ENCODE measurements at regions not wholly inside any gene's neighbourhood (a gene's known extent, or its start where the extent isn't known, plus 50 kb on each side); places are given as distances from the start of the nearest gene placed in this dataset.
"Not testable (repeated sequence)": the region's sequence is repeated elsewhere in the genome, so short reads cannot be mapped to it uniquely, and the experiment has no call there.

GRCh38 chr9:15113288-15113687, 193.7 kb downstream of the TTC39B start:
- ATAC-seq = no peak

DNA sequence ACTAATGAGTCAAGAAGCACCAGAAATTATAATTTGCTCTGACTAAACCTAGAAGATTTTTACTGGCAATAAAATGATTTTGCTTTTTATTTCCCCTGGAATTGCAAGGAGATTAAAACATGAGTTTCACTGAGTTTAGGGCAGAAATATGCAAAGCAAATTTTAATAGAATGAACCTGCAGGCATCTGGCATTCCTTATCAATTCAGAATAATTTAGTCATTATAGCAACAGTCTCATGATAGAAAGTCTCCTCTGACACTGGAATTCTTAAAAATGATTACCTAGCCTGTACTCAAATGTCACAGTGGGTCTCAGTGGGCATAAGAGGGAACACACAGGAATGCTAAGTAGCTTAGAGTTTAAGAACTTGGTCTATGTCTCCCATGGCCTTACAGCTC, 195.9 kb downstream of the TTC39B start:
- ATAC-seq = no peak

DNA sequence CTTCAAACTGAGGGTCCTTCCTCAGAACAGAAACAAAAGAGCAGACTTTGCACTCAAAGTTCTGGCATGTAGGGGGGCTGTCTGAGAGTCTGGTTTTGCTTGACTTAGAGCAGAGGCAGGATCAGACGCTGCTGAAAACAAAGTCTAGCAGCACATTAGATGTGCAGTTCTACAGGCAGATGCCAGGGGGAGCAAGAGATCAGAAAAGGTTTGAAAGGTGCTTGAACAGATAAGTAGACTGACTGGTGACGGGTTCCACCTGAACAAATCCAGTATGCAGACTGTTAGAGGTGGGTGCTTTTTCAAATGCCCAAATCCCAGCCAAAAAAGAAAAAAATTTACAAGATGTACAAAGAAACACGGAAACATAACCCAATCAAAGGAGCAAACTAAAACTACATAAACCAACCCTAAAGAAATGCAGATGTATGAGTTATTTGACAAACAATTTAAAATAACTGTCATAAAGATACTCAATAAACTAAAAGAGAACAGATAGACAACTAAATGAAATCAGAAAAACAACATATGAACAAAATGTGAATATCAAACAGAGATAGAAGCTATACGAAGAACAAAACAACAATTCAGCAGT, 194.7 kb upstream of the FREM1 start:
- ATAC-seq = peak in 1 of 2 donors; percentile 35

DNA sequence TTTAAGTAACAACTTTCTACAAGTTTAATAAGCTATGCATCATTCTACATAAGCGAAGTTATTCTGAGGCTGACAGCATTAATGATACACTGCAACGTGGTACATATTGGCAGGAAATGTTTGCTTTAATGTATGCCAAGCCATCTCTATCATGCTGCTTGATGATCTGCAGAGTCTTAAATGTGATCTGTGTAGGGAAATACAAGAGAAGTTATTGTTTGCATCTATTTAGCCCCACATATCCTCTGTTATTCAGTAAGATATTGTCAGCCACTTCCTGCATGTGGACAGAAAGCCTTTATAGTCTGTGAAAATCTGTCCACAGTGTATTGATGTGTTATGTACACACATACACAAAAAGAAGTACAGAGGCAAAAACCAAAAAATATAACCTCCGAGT, 193.1 kb upstream of the FREM1 start:
- ATAC-seq = no peak

GRCh38 chr9:15101095-15101494, 190.9 kb upstream of the FREM1 start:
- ATAC-seq = no peak

DNA sequence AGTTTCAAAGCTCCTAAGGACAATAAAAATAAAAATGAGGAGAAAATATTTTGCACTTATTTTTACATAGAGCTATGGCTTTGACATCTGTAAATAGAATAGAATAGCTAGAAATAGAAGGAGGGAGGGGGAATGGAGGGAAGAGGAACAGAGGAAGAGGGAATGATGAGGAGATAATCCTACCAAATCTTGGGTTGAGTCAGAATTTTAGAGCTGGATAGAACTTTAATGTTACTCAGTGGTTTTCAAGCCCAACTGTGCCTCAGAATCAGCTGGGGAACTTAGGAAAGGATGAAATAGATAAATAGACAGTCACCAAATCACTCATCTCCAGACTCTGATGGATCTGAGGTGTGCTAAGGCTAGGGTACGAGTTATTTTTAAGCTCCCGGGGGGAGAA, 190.3 kb upstream of the FREM1 start:
- no peak for ATAC-seq

GRCh38 chr9:15096972-15097371, 186.7 kb upstream of the FREM1 start:
- no peak for ATAC-seq

GRCh38 chr9:15086778-15087324, 176.6 kb upstream of the FREM1 start:
- no peak for ATAC-seq

DNA sequence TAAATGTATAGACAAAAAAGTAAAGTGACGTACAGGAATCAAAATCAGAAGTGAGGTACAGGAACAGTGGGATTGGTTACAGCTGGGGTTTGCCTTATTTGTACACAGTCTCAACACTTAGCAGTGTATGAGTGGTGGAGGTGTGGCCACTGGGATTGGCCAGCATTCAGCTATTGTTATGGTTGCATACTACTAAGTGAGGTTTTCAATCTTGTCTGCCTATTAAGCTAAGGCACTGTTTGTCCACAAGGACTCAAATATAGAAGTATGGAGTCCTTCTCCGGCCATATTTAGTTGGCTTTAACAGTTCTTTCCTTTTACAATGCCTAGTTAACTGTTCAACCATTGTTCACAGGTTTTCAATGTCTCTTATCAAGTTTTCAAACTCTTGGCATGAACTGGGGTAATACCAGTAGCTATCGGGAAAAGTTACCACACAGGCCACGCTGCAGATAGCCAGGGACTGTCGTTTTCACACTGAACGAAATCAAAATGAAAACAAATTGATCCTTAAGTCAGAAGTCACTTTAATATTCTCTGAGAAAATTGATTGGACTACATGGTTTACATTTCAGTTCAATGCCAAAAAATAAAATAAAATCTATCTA, 176.0 kb upstream of the FREM1 start:
- no peak for ATAC-seq

GRCh38 chr9:15081021-15081753, 171.0 kb upstream of the FREM1 start:
- no peak for ATAC-seq

DNA sequence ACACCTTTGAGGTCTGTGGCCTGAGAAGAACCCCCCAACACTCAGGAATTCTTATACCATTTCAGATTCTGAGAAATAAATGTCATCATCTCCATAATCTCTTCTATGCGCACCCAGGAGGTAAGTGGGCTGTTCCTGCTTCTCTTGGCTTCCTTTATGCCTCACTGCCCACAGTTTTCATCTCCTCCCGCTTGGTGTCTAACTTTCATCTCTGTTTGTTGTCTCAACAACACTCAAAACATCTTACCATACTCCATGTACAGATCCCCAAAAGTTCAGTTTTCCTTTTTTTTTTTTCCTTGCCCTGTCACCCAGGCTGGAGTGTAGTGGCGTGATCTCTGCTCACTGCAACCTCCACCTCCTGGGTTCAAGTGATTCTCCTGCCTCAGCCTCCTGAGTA, 170.2 kb upstream of the FREM1 start:
- no peak for ATAC-seq

- ATAC-seq = no peak
These were observed 169.8 kb upstream of the FREM1 start for GRCh38 chr9:15079989-15080388.

DNA sequence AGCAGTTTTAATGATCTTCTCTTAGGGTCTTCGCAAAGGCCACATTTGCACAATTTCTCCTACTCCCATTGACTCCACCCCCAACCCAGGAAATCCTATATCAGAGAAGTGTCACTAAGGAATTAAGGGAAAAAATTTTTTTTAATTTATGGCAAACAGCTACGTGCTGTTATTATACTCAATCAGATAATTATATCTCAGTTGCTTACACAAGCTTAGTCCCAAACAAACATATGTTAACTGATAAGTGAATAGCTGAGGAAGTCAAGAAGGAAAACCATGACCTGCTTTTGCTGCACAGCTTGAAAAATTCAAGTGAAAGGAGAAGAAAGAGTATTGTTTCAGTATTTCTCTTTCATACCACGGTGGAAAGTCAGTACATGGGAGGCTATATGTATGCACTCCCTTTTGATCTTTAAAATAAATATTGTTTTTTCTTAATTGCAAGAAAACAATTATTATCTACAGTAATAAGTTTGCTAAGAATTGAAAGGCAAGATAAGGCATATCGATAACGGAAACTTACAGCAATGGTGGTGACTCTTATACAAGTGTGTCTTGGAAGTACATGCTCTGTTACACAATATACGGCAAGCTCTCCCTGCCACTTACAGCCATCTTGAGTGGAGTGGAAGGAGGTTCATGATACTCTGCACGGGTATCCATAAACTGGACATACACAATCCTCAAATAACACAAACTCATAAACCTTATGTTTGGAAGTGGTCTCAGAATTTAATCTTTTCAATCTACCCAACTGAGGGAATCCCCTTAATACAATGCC, 167.9 kb upstream of the FREM1 start:
- ATAC-seq = no peak

GRCh38 chr9:15073620-15074019, 163.4 kb upstream of the FREM1 start:
- ATAC-seq = no peak

GRCh38 chr9:15070716-15071115, 160.5 kb upstream of the FREM1 start:
- ATAC-seq = no peak

GRCh38 chr9:15069106-15069505, 158.9 kb upstream of the FREM1 start:
- no peak for ATAC-seq

- ATAC-seq = no peak
These were observed 158.0 kb upstream of the FREM1 start for GRCh38 chr9:15068261-15068660.

- ATAC-seq = no peak
These were observed 148.8 kb upstream of the FREM1 start for GRCh38 chr9:15059003-15059402.

DNA sequence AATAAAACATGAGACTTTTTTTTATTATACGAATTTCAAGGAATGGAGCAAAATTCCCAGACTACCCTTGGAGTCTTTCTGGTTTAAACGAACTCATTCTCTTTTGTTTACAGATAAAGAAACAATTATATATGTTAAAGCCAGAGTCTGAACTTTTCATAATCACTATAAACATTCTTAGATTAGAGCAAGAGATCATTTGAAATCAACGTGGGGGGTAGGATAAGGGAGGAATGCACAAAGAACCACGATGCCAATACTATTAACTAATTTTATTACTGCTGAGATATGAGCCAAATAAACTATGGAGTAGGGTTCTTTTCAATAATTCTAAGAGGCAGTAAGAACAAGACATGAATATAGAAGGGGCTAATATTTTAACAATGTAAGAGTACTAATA, 148.0 kb upstream of the FREM1 start:
- ATAC-seq = no peak

DNA sequence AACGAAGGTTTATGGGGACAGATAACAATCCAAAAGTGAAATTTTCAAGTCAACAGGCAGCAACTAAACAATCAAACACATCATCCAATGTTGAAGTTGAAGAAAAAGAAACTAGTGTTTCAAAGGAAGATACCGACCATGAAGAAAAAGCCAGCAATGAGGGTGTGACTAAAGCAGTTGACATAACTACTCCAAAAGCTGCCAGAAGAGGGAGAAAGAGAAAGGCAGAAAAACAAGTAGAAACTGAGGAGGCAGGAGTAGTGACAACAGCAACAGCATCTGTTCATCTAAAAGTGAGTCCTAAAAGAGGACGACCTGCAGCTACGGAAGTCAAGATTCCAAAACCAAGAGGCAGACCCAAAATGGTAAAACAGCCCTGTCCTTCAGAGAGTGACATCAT, 145.1 kb upstream of the FREM1 start:
- ATAC-seq = not testable (repeated sequence)

- ATAC-seq = no peak
These were observed 138.5 kb upstream of the FREM1 start for GRCh38 chr9:15048772-15049171.

GRCh38 chr9:15047028-15047551, 136.9 kb upstream of the FREM1 start:
- ATAC-seq = no peak

- ATAC-seq = no peak
These were observed 123.1 kb upstream of the FREM1 start for GRCh38 chr9:15033316-15033715.
